ENCODE measurements at regions not wholly inside any gene's neighbourhood (a gene's known extent, or its start where the extent isn't known, plus 50 kb on each side); places are given as distances from the start of the nearest gene placed in this dataset.
"Not testable (repeated sequence)": the region's sequence is repeated elsewhere in the genome, so short reads cannot be mapped to it uniquely, and the experiment has no call there.

DNA sequence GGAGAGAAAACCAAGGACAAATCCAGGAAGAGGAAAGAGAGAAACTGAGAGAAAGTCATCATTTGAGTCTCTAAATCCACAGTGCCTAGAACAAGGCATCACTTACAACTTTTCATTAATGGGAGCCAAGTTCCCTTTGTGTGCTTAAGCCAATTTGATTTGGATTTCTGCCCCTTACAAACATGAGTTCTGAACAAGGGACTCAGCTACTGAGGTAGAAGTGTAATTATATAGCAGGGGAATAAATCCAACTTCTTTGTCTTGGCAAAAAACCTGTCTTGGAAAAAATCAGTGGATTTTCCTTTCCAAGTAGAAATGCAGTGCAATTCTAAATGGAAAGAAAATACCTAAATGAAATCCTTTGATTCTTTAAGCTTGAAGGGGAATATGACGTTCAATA lies 307.2 kb upstream of the CNTN3 start:
- H3K36me3 ChIP-seq (ENCODE audit: control insufficient read depth, insufficient read depth, low read length): no peaks in the 10 kb centered on the region

DNA sequence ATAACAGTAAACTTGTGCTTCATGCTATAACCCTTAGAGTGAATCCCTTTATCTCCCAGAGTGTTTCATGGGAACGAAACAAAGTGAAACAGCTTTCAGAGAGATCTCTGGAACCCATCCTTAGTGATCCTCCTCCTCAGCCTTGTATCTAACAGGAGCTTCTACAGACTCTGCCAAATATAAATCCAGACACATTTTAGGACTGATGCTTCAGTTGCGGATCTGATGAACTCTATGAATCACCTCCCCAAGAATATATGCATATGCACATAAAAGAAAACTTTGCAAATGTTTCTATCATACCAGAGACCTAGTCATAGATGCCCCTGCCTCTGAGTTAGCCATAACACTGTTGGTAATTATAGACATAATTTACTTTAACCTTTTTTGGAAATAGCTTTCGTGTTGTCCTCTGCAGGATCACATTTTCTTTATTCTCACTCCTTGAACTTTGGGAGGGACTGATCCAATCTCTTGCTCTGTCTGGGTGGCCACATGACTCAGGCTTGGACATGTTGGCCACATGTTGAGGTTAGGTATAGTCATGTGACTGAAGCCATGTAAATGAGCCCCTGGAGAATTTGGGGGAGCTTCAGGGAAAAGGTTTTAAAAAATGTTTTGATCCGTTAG lies 306.4 kb upstream of the CNTN3 start:
- H3K27me3 Mint-ChIP-seq: no peaks in the 10 kb centered on the region
- Histone ChIP-seq H3K9me3 (ENCODE audit: control insufficient read depth in 2 of 2, low read length in 2 of 2) (no peaks in the 10 kb centered on the region), H3K4me3 (ENCODE audit: low read depth, low read length) (no peak overlapping the region), H3K4me1 (ENCODE audit: control insufficient read depth, insufficient read depth, low read length, poor library complexity, severe bottlenecking) (no peaks in the 10 kb centered on the region), H3K27me3 (ENCODE audit: control insufficient read depth, insufficient read depth, low read length) (no peaks in the 10 kb centered on the region), H3K27ac (ENCODE audit: insufficient read depth, low read length, poor library complexity, severe bottlenecking) (no peak overlapping the region), H3K36me3 (ENCODE audit: control insufficient read depth, insufficient read depth, low read length) (no peaks in the 10 kb centered on the region)
- peaks cover 0 to 18% (median 2%) of the 10 kb centered on the region in 7 donors for H3K9me3 Mint-ChIP-seq
- DNase-seq (no peak), ATAC-seq (ENCODE audit: low read depth in 2 of 2) (no peak)
- H3K36me3 Mint-ChIP-seq: no peaks in the 10 kb centered on the region
- no peak overlapping the region for H3K27ac Mint-ChIP-seq
- no peak overlapping the region for H3K4me3 Mint-ChIP-seq
- no peaks in the 10 kb centered on the region for H3K4me1 Mint-ChIP-seq

More for the DNA sequence above, 307.2 kb upstream of the CNTN3 start:
- no peaks in the 10 kb centered on the region for H3K9me3 ChIP-seq (ENCODE audit: control insufficient read depth in 2 of 2, low read length in 2 of 2)
- Mint-ChIP-seq H3K27me3 (no peaks in the 10 kb centered on the region), H3K27ac (no peak overlapping the region), H3K4me3 (no peak overlapping the region), H3K36me3 (no peaks in the 10 kb centered on the region), H3K4me1 (no peaks in the 10 kb centered on the region), H3K9me3 (peaks cover 0 to 21% (median 2%) of the 10 kb centered on the region in 7 donors)
- H3K27ac ChIP-seq (ENCODE audit: insufficient read depth, low read length, poor library complexity, severe bottlenecking): no peak overlapping the region
- no peaks in the 10 kb centered on the region for H3K27me3 ChIP-seq (ENCODE audit: control insufficient read depth, insufficient read depth, low read length)
- H3K4me1 ChIP-seq (ENCODE audit: control insufficient read depth, insufficient read depth, low read length, poor library complexity, severe bottlenecking): no peaks in the 10 kb centered on the region
- no peak for DNase-seq
- H3K4me3 ChIP-seq (ENCODE audit: low read depth, low read length): no peak overlapping the region
- no peak for ATAC-seq (ENCODE audit: low read depth in 2 of 2)

DNA sequence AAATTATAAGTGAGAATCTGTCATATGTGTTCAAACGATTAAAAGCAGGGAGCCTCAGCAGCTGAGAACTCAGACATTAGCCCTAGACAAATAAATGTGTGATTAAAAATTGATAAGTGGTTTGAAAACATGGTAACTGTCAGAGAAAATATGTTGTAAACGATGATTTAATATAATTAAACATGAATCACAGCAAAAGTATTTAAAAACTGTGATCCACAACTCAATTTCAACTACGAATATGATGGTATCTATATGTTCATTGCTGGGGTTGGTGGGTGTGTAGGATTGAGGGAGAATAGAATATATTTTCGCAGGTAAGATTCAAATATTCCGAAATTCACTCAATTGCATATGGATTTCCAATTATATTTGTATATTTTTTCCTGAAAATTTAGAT lies 302.2 kb upstream of the CNTN3 start:
- no peak for ATAC-seq (ENCODE audit: low read depth in 2 of 2)
- H3K4me3 ChIP-seq (ENCODE audit: low read depth, low read length): no peak overlapping the region
- Mint-ChIP-seq H3K27me3 (no peaks in the 10 kb centered on the region), H3K27ac (no peak overlapping the region), H3K4me1 (no peaks in the 10 kb centered on the region), H3K9me3 (peaks cover 0 to 13% (median 3%) of the 10 kb centered on the region in 7 donors), H3K4me3 (no peak overlapping the region), H3K36me3 (no peaks in the 10 kb centered on the region)
- no peaks in the 10 kb centered on the region for H3K4me1 ChIP-seq (ENCODE audit: control insufficient read depth, insufficient read depth, low read length, poor library complexity, severe bottlenecking)
- H3K9me3 ChIP-seq (ENCODE audit: control insufficient read depth in 2 of 2, low read length in 2 of 2): no peaks in the 10 kb centered on the region
- no peaks in the 10 kb centered on the region for H3K27me3 ChIP-seq (ENCODE audit: control insufficient read depth, insufficient read depth, low read length)
- no peaks in the 10 kb centered on the region for H3K36me3 ChIP-seq (ENCODE audit: control insufficient read depth, insufficient read depth, low read length)
- H3K27ac ChIP-seq (ENCODE audit: insufficient read depth, low read length, poor library complexity, severe bottlenecking): no peak overlapping the region
- DNase-seq: no peak

GRCh38 chr3:74906181-74906580 lies 291.7 kb upstream of the CNTN3 start:
- ATAC-seq (ENCODE audit: low read depth in 2 of 2) (no peak), DNase-seq (no peak)
- H3K27ac Mint-ChIP-seq: no peak overlapping the region
- Histone ChIP-seq H3K9me3 (ENCODE audit: control insufficient read depth in 2 of 2, low read length in 2 of 2) (peaks cover 3 to 8% of the 10 kb centered on the region in 2 experiments), H3K27me3 (ENCODE audit: control insufficient read depth, insufficient read depth, low read length) (no peaks in the 10 kb centered on the region), H3K27ac (ENCODE audit: insufficient read depth, low read length, poor library complexity, severe bottlenecking) (no peak overlapping the region), H3K4me1 (ENCODE audit: control insufficient read depth, insufficient read depth, low read length, poor library complexity, severe bottlenecking) (no peaks in the 10 kb centered on the region), H3K36me3 (ENCODE audit: control insufficient read depth, insufficient read depth, low read length) (no peaks in the 10 kb centered on the region), H3K4me3 (ENCODE audit: low read depth, low read length) (no peak overlapping the region)
- H3K9me3 Mint-ChIP-seq: peaks cover 1 to 33% (median 4%) of the 10 kb centered on the region in 7 donors
- no peaks in the 10 kb centered on the region for H3K4me1 Mint-ChIP-seq
- no peak overlapping the region for H3K4me3 Mint-ChIP-seq
- no peaks in the 10 kb centered on the region for H3K36me3 Mint-ChIP-seq
- no peaks in the 10 kb centered on the region for H3K27me3 Mint-ChIP-seq

GRCh38 chr3:74905478-74905877 lies 291.0 kb upstream of the CNTN3 start:
- Mint-ChIP-seq H3K27ac (no peak overlapping the region), H3K4me1 (no peaks in the 10 kb centered on the region), H3K36me3 (no peaks in the 10 kb centered on the region), H3K4me3 (no peak overlapping the region), H3K27me3 (no peaks in the 10 kb centered on the region), H3K9me3 (peaks cover 1 to 29% (median 4%) of the 10 kb centered on the region in 7 donors)
- no peak for DNase-seq
- Histone ChIP-seq H3K27me3 (ENCODE audit: control insufficient read depth, insufficient read depth, low read length) (no peaks in the 10 kb centered on the region), H3K4me1 (ENCODE audit: control insufficient read depth, insufficient read depth, low read length, poor library complexity, severe bottlenecking) (no peaks in the 10 kb centered on the region), H3K36me3 (ENCODE audit: control insufficient read depth, insufficient read depth, low read length) (no peaks in the 10 kb centered on the region), H3K27ac (ENCODE audit: insufficient read depth, low read length, poor library complexity, severe bottlenecking) (no peak overlapping the region), H3K4me3 (ENCODE audit: low read depth, low read length) (no peak overlapping the region), H3K9me3 (ENCODE audit: control insufficient read depth in 2 of 2, low read length in 2 of 2) (peaks cover 3 to 8% of the 10 kb centered on the region in 2 experiments)
- no peak for ATAC-seq (ENCODE audit: low read depth in 2 of 2)

GRCh38 chr3:74904646-74905045 lies 290.2 kb upstream of the CNTN3 start:
- DNase-seq (no peak), ATAC-seq (ENCODE audit: low read depth in 2 of 2) (no peak)
- no peak overlapping the region for H3K4me3 Mint-ChIP-seq
- Histone ChIP-seq H3K4me3 (ENCODE audit: low read depth, low read length) (no peak overlapping the region), H3K9me3 (ENCODE audit: control insufficient read depth in 2 of 2, low read length in 2 of 2) (peaks cover 3 to 8% of the 10 kb centered on the region in 2 experiments), H3K36me3 (ENCODE audit: control insufficient read depth, insufficient read depth, low read length) (no peaks in the 10 kb centered on the region), H3K27ac (ENCODE audit: insufficient read depth, low read length, poor library complexity, severe bottlenecking) (no peak overlapping the region), H3K4me1 (ENCODE audit: control insufficient read depth, insufficient read depth, low read length, poor library complexity, severe bottlenecking) (no peaks in the 10 kb centered on the region), H3K27me3 (ENCODE audit: control insufficient read depth, insufficient read depth, low read length) (no peaks in the 10 kb centered on the region)
- H3K4me1 Mint-ChIP-seq: no peaks in the 10 kb centered on the region
- H3K27ac Mint-ChIP-seq: no peak overlapping the region
- H3K36me3 Mint-ChIP-seq: no peaks in the 10 kb centered on the region
- H3K9me3 Mint-ChIP-seq: peaks cover 1 to 28% (median 4%) of the 10 kb centered on the region in 7 donors
- H3K27me3 Mint-ChIP-seq: no peaks in the 10 kb centered on the region

DNA sequence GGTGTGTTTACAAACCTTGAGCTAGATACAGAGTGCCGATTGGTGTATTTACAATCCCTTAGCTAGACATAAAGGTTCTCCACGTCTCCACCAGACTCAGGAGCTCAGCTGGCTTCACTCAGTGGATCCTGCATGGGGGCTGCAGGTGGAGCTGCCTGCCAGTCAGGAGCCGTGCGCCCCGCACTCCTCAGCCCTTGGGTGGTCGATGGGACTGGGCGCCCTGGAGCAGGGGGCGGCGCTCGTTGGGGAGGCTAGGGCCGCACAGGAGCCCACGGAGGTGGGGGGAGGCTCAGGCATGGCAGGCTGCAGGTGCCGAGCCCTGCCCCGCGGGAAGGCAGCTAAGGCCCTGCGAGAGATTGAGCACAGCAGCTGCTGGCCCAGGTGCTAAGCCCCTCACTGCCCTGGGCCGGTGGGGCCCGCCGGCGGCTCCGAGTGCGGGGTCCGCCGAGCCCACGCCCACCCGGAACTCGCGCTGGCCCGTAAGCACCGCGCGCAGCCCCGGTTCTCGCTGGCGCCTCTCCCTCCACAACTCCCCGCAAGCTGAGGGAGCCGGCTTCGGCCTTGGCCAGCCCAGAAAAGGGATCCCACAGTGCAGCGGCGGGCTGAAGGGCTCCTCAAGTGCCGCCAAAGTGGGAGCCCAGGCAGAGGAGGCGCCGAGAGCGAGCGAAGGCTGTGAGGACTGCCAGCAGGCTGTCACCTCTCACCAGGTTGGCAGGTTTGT lies 285.5 kb upstream of the CNTN3 start:
- not testable (repeated sequence) for H3K4me1 Mint-ChIP-seq; H3K27ac ChIP-seq (ENCODE audit: insufficient read depth, low read length, poor library complexity, severe bottlenecking); H3K4me3 Mint-ChIP-seq; DNase-seq; H3K9me3 ChIP-seq (ENCODE audit: control insufficient read depth in 2 of 2, low read length in 2 of 2); H3K4me1 ChIP-seq (ENCODE audit: control insufficient read depth, insufficient read depth, low read length, poor library complexity, severe bottlenecking); H3K27me3 Mint-ChIP-seq; H3K27ac Mint-ChIP-seq; H3K36me3 ChIP-seq (ENCODE audit: control insufficient read depth, insufficient read depth, low read length); H3K27me3 ChIP-seq (ENCODE audit: control insufficient read depth, insufficient read depth, low read length); ATAC-seq (ENCODE audit: low read depth in 2 of 2); H3K4me3 ChIP-seq (ENCODE audit: low read depth, low read length); H3K36me3 Mint-ChIP-seq
- peaks cover 0 to 16% (median 3%) of the 10 kb centered on the region in 7 donors for H3K9me3 Mint-ChIP-seq

DNA sequence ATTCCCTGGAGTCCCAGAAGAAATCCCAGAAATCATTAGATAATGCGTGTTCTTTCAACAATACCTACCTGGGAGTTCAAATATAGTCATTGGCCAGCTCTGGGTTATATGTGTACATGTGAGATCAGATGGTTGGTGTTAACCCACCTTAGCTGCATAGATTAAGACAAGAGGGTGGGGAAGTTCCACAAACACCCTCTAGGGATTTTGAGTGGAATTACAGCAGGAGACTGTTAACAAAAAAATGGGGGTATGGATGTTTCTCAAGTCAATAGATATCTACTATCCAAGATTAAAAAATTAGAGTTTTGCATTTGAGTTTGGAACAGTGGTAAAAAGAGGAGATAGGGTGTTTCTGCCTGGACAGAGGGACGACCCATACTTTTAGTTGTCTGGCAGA lies 282.5 kb upstream of the CNTN3 start:
- Mint-ChIP-seq H3K27ac (no peak overlapping the region), H3K4me3 (no peak overlapping the region)

More for the DNA sequence above, 282.5 kb upstream of the CNTN3 start:
- peaks cover 0 to 15% (median 2%) of the 10 kb centered on the region in 7 donors for H3K9me3 Mint-ChIP-seq
- no peaks in the 10 kb centered on the region for H3K36me3 Mint-ChIP-seq
- Histone ChIP-seq H3K9me3 (ENCODE audit: control insufficient read depth in 2 of 2, low read length in 2 of 2) (peaks cover 2 to 5% of the 10 kb centered on the region in 2 experiments), H3K36me3 (ENCODE audit: control insufficient read depth, insufficient read depth, low read length) (no peaks in the 10 kb centered on the region), H3K4me1 (ENCODE audit: control insufficient read depth, insufficient read depth, low read length, poor library complexity, severe bottlenecking) (no peaks in the 10 kb centered on the region), H3K4me3 (ENCODE audit: low read depth, low read length) (no peak overlapping the region), H3K27ac (ENCODE audit: insufficient read depth, low read length, poor library complexity, severe bottlenecking) (no peak overlapping the region), H3K27me3 (ENCODE audit: control insufficient read depth, insufficient read depth, low read length) (no peaks in the 10 kb centered on the region)
- ATAC-seq (ENCODE audit: low read depth in 2 of 2): no peak
- H3K27me3 Mint-ChIP-seq: no peaks in the 10 kb centered on the region
- no peak for DNase-seq
- H3K4me1 Mint-ChIP-seq: no peaks in the 10 kb centered on the region

All from CD4-positive, CD25-positive, alpha-beta regulatory T cell (primary cell).